GM18505 (cell line): ENCODE measurements at regions not wholly inside any gene's neighbourhood (a gene's known extent, or its start where the extent isn't known, plus 50 kb on each side); places are given as distances from the start of the nearest gene placed in this dataset.

Source experiments
- ATAC-seq: cut with Tn5 transposase; IDR thresholded peaks from one replicate; pipeline ENCODE4 v1.9.1; 2021; ENCODE audit not compliant: unreplicated experiment
- POLR2A ChIP-seq: IDR thresholded peaks from 4 replicates; pipeline ENCODE4 v1.6.1; 2011; ENCODE audit warnings: borderline replicate concordance; ENCODE audit not compliant: insufficient read depth, insufficient read length; ENCODE audit errors: extremely low read depth

DNA sequence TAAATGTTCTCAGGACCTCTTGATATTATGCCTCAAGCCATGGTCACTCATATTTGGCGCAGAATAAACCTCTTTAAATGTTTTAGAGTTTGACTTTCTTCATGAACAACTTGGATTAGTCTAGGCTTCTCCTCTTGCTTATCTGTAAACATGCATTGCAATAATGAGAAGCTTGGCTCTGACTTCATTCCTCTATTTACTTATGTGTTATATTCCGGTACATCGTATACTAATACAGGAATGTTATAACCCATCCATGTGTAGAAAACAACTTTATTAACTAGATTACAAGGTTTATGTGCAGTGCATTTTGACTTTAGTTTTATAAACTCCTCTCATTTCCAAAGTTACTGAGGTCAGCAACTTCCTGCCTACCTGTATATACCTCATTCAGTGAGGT, 944.3 kb upstream of the GHITM start:
- TF ChIP-seq POLR2A = no peak
- ATAC-seq = no peak

DNA sequence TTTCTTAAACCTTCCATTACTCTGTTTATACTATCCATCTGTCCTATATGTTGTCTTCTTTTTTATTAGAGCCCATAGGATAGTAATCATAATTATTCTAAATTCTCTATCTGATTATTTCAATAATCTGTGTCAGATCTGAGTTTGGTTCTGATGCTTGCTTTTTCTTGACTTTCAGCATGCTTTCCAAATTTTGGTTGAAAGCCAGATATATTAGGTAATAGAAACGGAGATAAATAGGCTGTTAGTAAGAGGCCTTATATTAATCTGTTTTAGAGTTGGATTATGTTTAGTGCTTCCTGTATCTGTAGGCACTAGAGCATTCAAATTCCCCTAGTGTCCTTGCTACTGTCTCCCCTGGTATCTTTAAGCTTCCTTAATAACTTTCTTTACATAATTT, 939.9 kb upstream of the GHITM start:
- ATAC-seq = no peak
- no peak for TF ChIP-seq POLR2A

DNA sequence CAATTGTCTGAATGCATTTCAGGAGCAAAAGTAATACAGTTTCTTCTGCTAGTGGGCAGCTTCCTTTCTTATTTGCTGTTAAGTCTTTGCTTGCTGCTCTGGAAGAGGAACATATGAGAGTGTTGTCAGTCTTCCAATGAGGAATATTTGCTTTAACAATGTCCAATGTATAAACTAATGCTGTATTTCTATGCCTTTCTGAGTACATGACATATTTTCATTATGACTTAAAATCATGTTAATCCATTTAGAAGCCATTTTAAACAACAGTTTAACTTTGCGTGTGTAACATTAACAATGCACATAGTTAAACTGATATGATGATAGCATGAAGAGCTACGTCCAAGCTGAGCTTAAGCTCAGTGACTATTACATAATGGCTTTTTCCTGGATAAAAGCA, 933.4 kb upstream of the GHITM start:
- TF ChIP-seq POLR2A = no peak
- ATAC-seq = no peak

DNA sequence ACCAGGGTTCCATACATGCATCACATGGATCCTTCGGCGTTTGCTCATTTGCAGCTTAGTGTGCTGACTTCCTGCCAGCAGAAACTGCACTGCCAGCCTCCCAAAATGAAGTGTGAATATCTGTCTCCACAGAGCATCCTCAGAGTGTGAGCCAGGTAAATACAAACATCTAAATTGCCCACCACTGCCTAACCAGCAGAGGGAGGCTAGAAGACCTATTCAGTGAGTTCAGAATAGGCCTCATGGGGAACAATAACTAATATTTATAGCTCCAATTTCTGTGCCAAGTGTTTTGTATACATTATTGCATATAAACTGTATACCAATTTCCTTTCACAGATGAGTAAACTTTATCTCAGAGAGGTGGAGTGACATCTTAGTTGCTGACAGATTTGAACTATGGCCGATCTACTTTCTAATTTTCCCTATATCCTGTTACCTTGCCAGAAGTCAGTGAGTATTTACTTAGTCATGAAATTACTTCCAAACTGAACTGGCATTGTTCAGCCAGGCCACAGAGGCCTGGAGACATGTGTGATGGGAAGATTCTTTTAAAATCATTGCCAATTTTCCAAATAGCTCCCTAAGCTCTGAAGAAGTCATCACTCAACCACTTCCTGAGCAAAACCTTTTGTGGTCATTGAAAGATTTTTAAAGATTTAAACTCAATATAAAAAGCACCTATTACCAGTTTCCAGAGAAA, 926.5 kb upstream of the GHITM start:
- TF ChIP-seq POLR2A = no peak
- no peak for ATAC-seq

DNA sequence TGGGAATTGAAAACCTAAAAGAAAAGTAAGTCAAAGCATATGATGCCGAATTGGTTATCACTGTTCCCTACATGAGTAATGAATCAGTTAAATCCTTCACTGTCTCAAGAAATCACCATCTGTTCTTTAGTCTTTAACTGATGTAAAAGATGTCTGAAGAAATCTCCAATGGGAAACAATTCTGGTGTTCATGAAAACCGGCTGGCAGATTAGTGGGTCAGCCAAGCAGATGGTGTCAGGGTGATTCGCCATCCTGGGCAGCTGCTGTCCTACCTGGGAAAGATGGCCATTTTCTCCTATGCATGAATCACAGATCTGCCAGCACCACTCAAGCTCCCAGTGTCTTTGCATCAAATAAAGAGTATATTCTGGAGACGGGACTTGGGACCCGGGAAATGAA, 925.2 kb upstream of the GHITM start:
- no peak for TF ChIP-seq POLR2A
- ATAC-seq = no peak

DNA sequence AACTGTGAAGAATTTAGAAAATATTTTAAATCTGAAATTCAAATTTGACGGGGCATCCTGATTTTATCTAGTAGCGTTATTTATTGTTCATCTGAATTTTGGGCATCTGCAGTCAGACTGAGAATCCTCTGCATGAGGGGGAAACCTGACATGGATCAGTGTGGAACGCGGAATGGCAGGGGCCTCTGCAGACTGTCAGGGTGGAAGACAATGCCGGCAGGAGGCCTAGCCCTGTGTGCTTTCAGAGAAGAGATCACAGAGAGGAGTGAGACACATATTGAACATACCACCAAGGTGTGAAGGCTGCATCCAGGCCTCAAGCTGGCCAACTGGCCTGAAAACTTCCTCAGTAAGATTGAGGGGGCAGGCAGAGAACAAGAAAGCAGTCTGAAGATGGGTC, 921.1 kb upstream of the GHITM start:
- no peak for ATAC-seq
- no peak for TF ChIP-seq POLR2A

DNA sequence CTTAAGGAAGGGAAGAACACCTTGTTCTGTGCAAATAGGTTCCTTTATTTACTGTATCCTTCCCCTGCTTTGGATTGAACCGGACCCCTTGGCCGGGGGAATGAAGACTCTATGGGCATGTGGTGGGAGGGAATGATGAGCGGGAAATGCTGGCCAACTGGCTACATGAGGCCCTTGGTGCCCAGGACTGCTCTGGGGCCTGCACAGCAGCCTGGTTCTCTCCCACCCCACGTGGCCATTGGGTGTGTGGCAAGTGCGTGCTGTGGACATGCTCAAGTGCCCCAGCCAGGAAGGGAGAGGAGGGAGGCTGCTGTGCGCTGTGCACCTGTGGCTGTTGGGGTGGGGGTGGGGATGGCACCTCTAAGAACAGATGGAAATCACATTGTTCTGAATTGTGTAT, 917.0 kb upstream of the GHITM start:
- ATAC-seq = no peak
- no peak for TF ChIP-seq POLR2A

DNA sequence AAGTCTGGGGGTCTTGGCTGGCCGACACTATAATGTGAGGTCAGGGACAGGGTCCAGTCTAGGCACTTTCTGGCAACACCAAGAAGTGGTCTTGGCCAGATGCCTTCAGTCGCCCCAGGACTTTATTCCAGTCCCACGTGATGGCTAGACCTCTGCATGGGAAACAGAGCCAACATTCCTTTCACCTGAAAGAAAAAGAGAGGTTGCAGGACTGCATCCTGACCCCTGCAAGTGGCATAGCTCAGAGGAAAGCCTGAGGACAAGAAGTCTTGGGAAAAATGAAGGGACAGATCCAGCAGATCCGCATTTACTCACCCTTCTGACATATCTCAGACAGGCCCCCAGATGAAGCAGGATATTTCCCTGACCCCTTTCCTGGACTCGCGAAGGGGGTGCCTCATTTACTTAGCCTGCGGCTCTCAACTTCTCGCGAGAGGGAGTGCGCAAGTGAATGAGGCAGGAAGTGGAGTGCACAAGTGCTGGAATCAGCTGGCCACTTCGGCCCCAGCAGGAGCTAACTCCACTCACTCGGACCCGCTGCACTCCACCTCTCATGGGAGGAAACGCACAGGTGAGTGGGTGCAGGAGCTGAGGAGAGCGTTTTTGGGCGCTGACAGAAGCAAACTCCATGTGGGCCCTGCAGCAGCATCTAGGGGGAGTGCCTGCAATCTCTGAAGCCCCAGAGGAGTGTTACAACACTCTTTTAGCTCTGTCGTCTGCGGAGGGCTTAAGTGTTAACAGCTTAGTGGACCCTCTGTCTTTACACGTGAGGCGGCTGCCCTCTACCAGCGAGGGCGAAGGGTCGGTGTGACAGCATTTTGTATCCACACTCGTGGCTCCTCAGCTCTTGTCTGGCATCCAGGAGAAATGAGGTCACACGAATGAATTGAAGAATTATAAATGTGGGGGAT, 916.2 kb upstream of the GHITM start:
- no peak for ATAC-seq

DNA sequence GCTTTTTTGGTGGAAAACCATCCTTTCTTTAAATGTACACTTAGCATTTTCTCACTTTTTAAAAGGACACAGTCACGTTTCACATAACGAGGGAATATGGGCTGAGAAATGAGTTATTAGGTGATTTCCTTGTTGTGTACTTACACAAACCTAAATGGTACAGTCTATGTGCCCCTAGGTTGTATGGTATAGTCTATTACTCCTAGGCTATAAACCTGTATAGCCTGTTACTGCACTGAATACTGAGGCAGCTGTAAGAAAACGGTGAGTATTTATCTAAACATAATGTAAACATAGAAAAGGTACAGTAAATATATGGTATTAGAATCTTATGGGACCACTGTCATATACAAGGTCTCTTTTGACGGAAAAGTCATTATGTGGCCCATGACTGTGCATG, 913.5 kb upstream of the GHITM start:
- no peak for TF ChIP-seq POLR2A
- ATAC-seq = no peak

More for the DNA sequence above, 916.2 kb upstream of the GHITM start:
- no peak for TF ChIP-seq POLR2A

DNA sequence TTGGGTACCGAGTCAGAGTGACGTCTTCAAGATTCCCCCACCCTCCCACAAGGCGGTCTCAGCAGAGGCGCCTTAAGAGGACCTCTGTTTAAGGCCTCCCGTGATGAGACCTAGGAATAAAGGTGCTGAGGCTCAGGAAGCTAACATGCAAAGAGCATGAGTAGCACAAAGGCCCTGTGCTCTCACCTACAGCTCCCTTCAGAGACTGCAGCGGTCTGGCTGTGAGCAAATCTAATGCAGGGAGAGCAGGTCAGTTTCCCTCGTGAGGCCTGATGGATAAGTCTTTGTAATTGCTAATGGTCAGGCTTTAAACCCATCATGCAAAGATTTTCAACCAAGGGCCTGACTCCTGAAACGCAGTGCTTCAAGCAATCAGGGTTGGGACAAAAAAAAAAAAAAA, 909.3 kb upstream of the GHITM start:
- no peak for ATAC-seq
- no peak for TF ChIP-seq POLR2A

DNA sequence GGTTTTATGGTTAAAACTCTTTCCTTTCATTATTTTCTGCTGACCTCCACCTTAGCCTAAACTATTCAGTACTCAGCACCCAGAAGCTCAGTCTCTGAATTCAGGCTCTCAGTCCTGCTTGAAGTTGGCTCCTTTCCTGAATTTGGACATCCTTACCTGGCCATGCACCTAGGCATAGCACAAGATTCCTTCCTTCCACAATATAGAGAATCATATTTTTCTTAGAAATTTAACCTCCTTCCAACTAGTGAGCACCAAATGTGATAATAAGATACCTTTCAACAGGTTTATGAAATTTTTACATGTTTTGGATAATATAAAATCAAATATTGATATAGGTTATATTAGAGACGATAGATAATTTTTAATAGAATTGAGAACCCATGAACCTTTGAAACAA, 905.6 kb upstream of the GHITM start:
- no peak for TF ChIP-seq POLR2A
- ATAC-seq = no peak

DNA sequence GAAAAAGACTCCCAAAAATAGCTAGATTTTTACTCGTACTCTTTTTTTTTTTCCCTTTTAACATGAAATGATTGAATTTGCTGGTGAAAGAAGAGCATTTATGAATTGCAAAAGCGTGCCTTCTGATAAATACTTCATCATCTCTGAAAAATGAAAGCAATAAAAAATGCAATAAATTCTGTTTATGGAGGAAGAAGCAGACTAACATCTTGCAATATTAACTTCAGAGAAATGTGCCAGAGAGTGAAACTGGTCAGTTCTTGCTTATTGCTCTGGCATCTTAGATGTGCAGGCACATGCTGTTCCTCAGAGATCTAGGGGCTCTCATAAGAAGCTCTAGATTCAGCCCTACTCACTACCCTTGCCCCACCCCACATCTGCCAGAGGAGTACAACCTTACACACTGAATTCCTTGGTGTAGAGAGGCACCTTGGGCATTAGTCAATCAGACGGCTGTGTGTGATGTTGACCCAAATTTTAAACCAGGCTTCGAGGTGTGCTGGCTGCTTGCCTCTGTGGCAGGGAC, 891.1 kb upstream of the GHITM start:
- TF ChIP-seq POLR2A = no peak
- ATAC-seq = no peak

DNA sequence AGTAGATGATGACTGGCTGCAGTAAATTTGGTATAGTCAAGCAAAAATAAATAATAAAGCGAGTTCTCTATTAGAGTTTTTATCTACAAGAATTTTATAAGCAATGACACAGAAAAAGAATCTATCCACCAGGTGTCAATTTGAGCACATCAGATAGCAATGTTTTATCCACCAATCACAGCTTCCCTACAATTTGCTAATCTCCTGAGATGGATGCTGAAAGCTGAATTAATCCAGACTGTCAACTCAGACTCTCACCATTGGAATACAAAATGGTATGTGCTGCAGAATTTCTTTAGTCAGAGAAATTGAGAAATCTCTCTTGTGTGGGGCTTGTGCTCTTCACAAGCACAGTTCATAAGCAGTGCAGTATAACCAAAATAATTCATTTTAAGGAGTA, 888.9 kb upstream of the GHITM start:
- TF ChIP-seq POLR2A = no peak
- no peak for ATAC-seq

DNA sequence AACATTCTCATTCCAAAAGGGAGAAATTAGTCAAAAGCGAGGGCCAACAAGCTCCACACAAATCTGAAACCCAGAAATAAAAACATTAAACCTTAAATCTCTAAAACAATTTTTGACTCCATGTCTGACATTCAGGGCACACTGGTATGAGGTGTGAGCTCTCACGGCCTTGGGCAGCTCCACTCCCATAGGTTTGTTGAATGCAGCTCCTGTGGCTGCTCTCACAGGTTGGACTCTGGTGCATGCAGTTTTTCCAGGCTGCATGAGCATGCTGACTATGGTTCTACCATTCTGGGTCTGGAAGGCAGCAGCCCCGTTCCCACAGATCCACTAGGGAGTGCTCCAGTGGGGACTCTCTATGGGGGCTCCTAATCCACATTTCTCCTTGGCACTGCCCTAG, 887.1 kb upstream of the GHITM start:
- no peak for ATAC-seq
- no peak for TF ChIP-seq POLR2A
